PC-3 (cell line): ENCODE measurements at regions not wholly inside any gene's neighbourhood (a gene's known extent, or its start where the extent isn't known, plus 50 kb on each side); places are given as distances from the start of the nearest gene placed in this dataset.

ENCODE experiments used
- EZH2 ChIP-seq: fragments of 300-600 bp; sonication (generic); IDR thresholded peaks from one replicate; pipeline ENCODE4 v1.6.1; 2017; ENCODE audit warnings: antibody characterized with exemption, mild to moderate bottlenecking, low read length; ENCODE audit not compliant: unreplicated experiment
- EZH2phosphoT487 ChIP-seq: fragments of 300-600 bp; sonication (generic); IDR thresholded peaks from 2 replicates; pipeline ENCODE4 v1.6.1; 2018; ENCODE audit warnings: mild to moderate bottlenecking, antibody characterized with exemption, low read length, borderline replicate concordance
- TF ChIP-seq, protein P1 (sequence below): fragments of 300-600 bp; sonication (generic); conservative IDR thresholded peaks from 2 replicates; pipeline ENCODE4 v1.5.1; 2017; ENCODE audit warnings: antibody characterized with exemption, low read depth, mild to moderate bottlenecking, low read length

DNA sequence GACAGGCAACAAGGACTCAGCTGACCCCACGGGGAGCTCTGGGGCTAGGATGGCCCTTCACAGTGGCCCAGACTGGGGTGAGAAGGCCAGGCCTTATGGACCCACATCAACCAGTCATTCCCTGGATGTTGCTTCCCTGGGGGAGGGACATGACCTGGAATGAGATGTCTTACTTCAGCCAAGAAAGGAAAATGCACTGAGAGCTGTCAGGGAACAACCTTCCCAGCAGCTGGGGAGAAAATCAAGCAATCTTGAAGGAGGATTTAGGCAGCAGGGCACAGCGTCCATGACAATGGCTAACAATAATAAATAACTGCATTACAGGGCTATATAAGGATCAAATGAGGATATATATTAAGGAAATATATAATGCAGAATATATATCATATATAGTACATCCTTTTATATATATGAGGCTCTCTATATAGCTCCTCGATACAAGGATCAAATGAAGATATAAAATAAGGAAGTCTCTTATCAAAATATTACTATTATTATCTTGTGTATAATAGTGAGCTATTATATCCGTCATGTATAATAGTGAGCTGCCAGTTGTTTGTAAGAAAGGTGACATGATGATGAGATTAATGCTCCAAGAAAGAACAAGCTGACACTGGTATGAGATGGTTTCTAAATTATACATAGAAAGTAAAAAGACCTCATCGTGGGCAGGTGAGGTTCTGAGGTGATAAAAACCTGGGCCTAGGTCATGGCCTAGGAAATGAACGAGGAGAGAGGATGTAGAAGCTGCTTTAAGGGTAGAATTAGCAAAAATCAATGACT, 117.8 kb upstream of the LIPC start:
- TF ChIP-seq, protein P1, sequence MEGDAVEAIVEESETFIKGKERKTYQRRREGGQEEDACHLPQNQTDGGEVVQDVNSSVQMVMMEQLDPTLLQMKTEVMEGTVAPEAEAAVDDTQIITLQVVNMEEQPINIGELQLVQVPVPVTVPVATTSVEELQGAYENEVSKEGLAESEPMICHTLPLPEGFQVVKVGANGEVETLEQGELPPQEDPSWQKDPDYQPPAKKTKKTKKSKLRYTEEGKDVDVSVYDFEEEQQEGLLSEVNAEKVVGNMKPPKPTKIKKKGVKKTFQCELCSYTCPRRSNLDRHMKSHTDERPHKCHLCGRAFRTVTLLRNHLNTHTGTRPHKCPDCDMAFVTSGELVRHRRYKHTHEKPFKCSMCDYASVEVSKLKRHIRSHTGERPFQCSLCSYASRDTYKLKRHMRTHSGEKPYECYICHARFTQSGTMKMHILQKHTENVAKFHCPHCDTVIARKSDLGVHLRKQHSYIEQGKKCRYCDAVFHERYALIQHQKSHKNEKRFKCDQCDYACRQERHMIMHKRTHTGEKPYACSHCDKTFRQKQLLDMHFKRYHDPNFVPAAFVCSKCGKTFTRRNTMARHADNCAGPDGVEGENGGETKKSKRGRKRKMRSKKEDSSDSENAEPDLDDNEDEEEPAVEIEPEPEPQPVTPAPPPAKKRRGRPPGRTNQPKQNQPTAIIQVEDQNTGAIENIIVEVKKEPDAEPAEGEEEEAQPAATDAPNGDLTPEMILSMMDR: no peak
- no peak for TF ChIP-seq EZH2
- TF ChIP-seq EZH2phosphoT487: no peak
